ENCODE measurements at regions not wholly inside any gene's neighbourhood (a gene's known extent, or its start where the extent isn't known, plus 50 kb on each side); places are given as distances from the start of the nearest gene placed in this dataset.

GRCh38 chr5:110038297-110038997 is 348.7 kb downstream of the MAN2A1 start:
- Mint-ChIP-seq H3K9me3 (peaks cover 10% of the 10 kb centered on the region), H3K36me3 (peaks cover 9% of the 10 kb centered on the region), H3K27me3 (peaks cover 7 to 14% of the 10 kb centered on the region in 2 donors), H3K27ac (no peak overlapping the region), H3K4me3 (no peak overlapping the region), H3K4me1 (ENCODE audit: low read depth in 2 of 2) (no peaks in the 10 kb centered on the region)
- no peak for ATAC-seq
- no peak for DNase-seq (ENCODE audit: low spot score)

- no peaks in the 10 kb centered on the region for H3K4me1 Mint-ChIP-seq (ENCODE audit: low read depth in 2 of 2)
- ATAC-seq (no peak), DNase-seq (ENCODE audit: low spot score) (no peak)
- H3K36me3 Mint-ChIP-seq = peaks cover 20% of the 10 kb centered on the region
- peaks cover 16% of the 10 kb centered on the region for H3K9me3 Mint-ChIP-seq
- no peak overlapping the region for H3K4me3 Mint-ChIP-seq
- no peak overlapping the region for H3K27ac Mint-ChIP-seq
- peaks cover 12 to 25% of the 10 kb centered on the region in 2 donors for H3K27me3 Mint-ChIP-seq
Measured at GRCh38 chr5:110040178-110040577, 350.5 kb downstream of the MAN2A1 start.

- DNase-seq (ENCODE audit: low spot score) (no peak), ATAC-seq (no peak)
- Mint-ChIP-seq H3K9me3 (peaks cover 16% of the 10 kb centered on the region), H3K4me3 (no peak overlapping the region), H3K4me1 (ENCODE audit: low read depth in 2 of 2) (no peaks in the 10 kb centered on the region), H3K36me3 (peaks cover 22% of the 10 kb centered on the region), H3K27me3 (peaks cover 22 to 25% of the 10 kb centered on the region in 2 donors), H3K27ac (no peak overlapping the region)
Measured at GRCh38 chr5:110043025-110043424, 353.3 kb downstream of the MAN2A1 start.

- Mint-ChIP-seq H3K9me3 (peaks cover 16% of the 10 kb centered on the region), H3K36me3 (peaks cover 22% of the 10 kb centered on the region), H3K27ac (no peak overlapping the region), H3K4me3 (no peak overlapping the region), H3K27me3 (peaks cover 25 to 29% of the 10 kb centered on the region in 2 donors), H3K4me1 (ENCODE audit: low read depth in 2 of 2) (no peaks in the 10 kb centered on the region)
- ATAC-seq = no peak
- DNase-seq (ENCODE audit: low spot score) = no peak
Measured at GRCh38 chr5:110045158-110045557, 355.4 kb downstream of the MAN2A1 start.

GRCh38 chr5:110048491-110048890 is 358.8 kb downstream of the MAN2A1 start:
- peaks cover 13% of the 10 kb centered on the region for H3K36me3 Mint-ChIP-seq
- H3K4me1 Mint-ChIP-seq (ENCODE audit: low read depth in 2 of 2) = peaks cover under 1 to 1% of the 10 kb centered on the region in 2 donors
- H3K4me3 Mint-ChIP-seq = no peak overlapping the region
- peaks cover 11 to 21% of the 10 kb centered on the region in 2 donors for H3K27me3 Mint-ChIP-seq
- ATAC-seq (no peak), DNase-seq (ENCODE audit: low spot score) (no peak)
- H3K27ac Mint-ChIP-seq = no peak overlapping the region
- H3K9me3 Mint-ChIP-seq = peaks cover 6% of the 10 kb centered on the region

GRCh38 chr5:110049816-110050215 is 360.1 kb downstream of the MAN2A1 start:
- H3K4me1 Mint-ChIP-seq (ENCODE audit: low read depth in 2 of 2) = peaks cover 11 to 15% of the 10 kb centered on the region in 2 donors
- H3K27me3 Mint-ChIP-seq = peaks cover 3 to 19% of the 10 kb centered on the region in 2 donors
- H3K9me3 Mint-ChIP-seq = peaks cover under 1% of the 10 kb centered on the region
- peaks cover 6% of the 10 kb centered on the region for H3K36me3 Mint-ChIP-seq
- no peak for ATAC-seq
- no peak for DNase-seq (ENCODE audit: low spot score)
- H3K27ac Mint-ChIP-seq = no peak overlapping the region
- H3K4me3 Mint-ChIP-seq = no peak overlapping the region

GRCh38 chr5:110050640-110051345 is 361.1 kb downstream of the MAN2A1 start:
- Mint-ChIP-seq H3K4me1 (ENCODE audit: low read depth in 2 of 2) (peaks cover 11 to 15% of the 10 kb centered on the region in 2 donors), H3K4me3 (no peak overlapping the region), H3K27me3 (peaks cover 0 to 16% of the 10 kb centered on the region in 2 donors), H3K36me3 (no peaks in the 10 kb centered on the region), H3K9me3 (no peaks in the 10 kb centered on the region), H3K27ac (no peak overlapping the region)
- no peak for ATAC-seq
- DNase-seq (ENCODE audit: low spot score) = no peak

- H3K27ac Mint-ChIP-seq = peak overlapping the region; percentile 42 to 73
- peaks cover 11 to 15% of the 10 kb centered on the region in 2 donors for H3K4me1 Mint-ChIP-seq (ENCODE audit: low read depth in 2 of 2)
- H3K9me3 Mint-ChIP-seq = no peaks in the 10 kb centered on the region
- H3K4me3 Mint-ChIP-seq = no peak overlapping the region
- H3K36me3 Mint-ChIP-seq = no peaks in the 10 kb centered on the region
- peaks cover 0 to 9% of the 10 kb centered on the region in 2 donors for H3K27me3 Mint-ChIP-seq
- ATAC-seq = no peak
- no peak for DNase-seq (ENCODE audit: low spot score)
Measured at GRCh38 chr5:110053205-110053604, 363.5 kb downstream of the MAN2A1 start.

- Mint-ChIP-seq H3K27ac (peak overlapping the region; percentile 42 to 73), H3K27me3 (peaks cover 0 to 6% of the 10 kb centered on the region in 2 donors), H3K4me1 (ENCODE audit: low read depth in 2 of 2) (peaks cover 11 to 15% of the 10 kb centered on the region in 2 donors), H3K36me3 (no peaks in the 10 kb centered on the region), H3K9me3 (no peaks in the 10 kb centered on the region), H3K4me3 (peak overlapping the region; percentile 41)
- ATAC-seq (peak in 1 of 2 donors; percentile 55), DNase-seq (ENCODE audit: low spot score) (no peak)
Measured at GRCh38 chr5:110053824-110054223, 364.1 kb downstream of the MAN2A1 start.

GRCh38 chr5:110054240-110054639 is 364.5 kb downstream of the MAN2A1 start:
- ATAC-seq (peak; percentile 73 to 80), DNase-seq (ENCODE audit: low spot score) (peak; percentile 72)
- Mint-ChIP-seq H3K36me3 (no peaks in the 10 kb centered on the region), H3K4me3 (peak overlapping the region; percentile 41), H3K4me1 (ENCODE audit: low read depth in 2 of 2) (peaks cover 11 to 15% of the 10 kb centered on the region in 2 donors), H3K9me3 (no peaks in the 10 kb centered on the region), H3K27me3 (peaks cover 0 to 4% of the 10 kb centered on the region in 2 donors), H3K27ac (peak overlapping the region; percentile 42 to 73)

- Mint-ChIP-seq H3K27ac (no peak overlapping the region), H3K4me3 (no peak overlapping the region), H3K36me3 (no peaks in the 10 kb centered on the region), H3K27me3 (peaks cover 0 to 7% of the 10 kb centered on the region in 2 donors), H3K4me1 (ENCODE audit: low read depth in 2 of 2) (peaks cover 11 to 15% of the 10 kb centered on the region in 2 donors), H3K9me3 (no peaks in the 10 kb centered on the region)
- no peak for DNase-seq (ENCODE audit: low spot score)
- no peak for ATAC-seq
Measured at GRCh38 chr5:110055302-110055701, 365.6 kb downstream of the MAN2A1 start.

GRCh38 chr5:110056580-110057114 is 366.9 kb downstream of the MAN2A1 start:
- Mint-ChIP-seq H3K4me1 (ENCODE audit: low read depth in 2 of 2) (peaks cover 11 to 15% of the 10 kb centered on the region in 2 donors), H3K27me3 (peaks cover 0 to 7% of the 10 kb centered on the region in 2 donors), H3K36me3 (no peaks in the 10 kb centered on the region), H3K27ac (no peak overlapping the region), H3K9me3 (no peaks in the 10 kb centered on the region), H3K4me3 (no peak overlapping the region)
- ATAC-seq = no peak
- DNase-seq (ENCODE audit: low spot score) = no peak

GRCh38 chr5:110058175-110058574 is 368.4 kb downstream of the MAN2A1 start:
- no peak overlapping the region for H3K27ac Mint-ChIP-seq
- DNase-seq (ENCODE audit: low spot score) = no peak
- no peaks in the 10 kb centered on the region for H3K36me3 Mint-ChIP-seq
- H3K9me3 Mint-ChIP-seq = no peaks in the 10 kb centered on the region
- peaks cover 0 to 7% of the 10 kb centered on the region in 2 donors for H3K27me3 Mint-ChIP-seq
- peaks cover 11 to 15% of the 10 kb centered on the region in 2 donors for H3K4me1 Mint-ChIP-seq (ENCODE audit: low read depth in 2 of 2)
- H3K4me3 Mint-ChIP-seq = no peak overlapping the region
- no peak for ATAC-seq

- Mint-ChIP-seq H3K4me3 (no peak overlapping the region), H3K27ac (no peak overlapping the region), H3K4me1 (ENCODE audit: low read depth in 2 of 2) (no peaks in the 10 kb centered on the region), H3K9me3 (no peaks in the 10 kb centered on the region), H3K27me3 (peaks cover 0 to 5% of the 10 kb centered on the region in 2 donors), H3K36me3 (no peaks in the 10 kb centered on the region)
- DNase-seq (ENCODE audit: low spot score) (no peak), ATAC-seq (no peak)
Measured at GRCh38 chr5:110062246-110062645, 372.5 kb downstream of the MAN2A1 start.

Measured in natural killer cell treated with Interleukin-12 subunit alpha and Interleukin-12 subunit beta and Interleukin-15 and Interleukin-18, amount 100 ng/mL, for 72 hours (primary cell).